Stomach smooth muscle (tissue), 2 donors: ENCODE measurements at regions not wholly inside any gene's neighbourhood (a gene's known extent, or its start where the extent isn't known, plus 50 kb on each side); places are given as distances from the start of the nearest gene placed in this dataset.

Source experiments
- H3K27ac ChIP-seq: one replicate; pipeline ENCODE4 v1.7.0; 2013; ENCODE audit warnings: mild to moderate bottlenecking, low read length, inconsistent platforms
- H3K27me3 ChIP-seq, 2 donors: one replicate each; pipeline ENCODE4 v1.7.0; 2013; ENCODE audit warnings: low read length in 2 of 2; ENCODE audit not compliant: insufficient read depth in 2 of 2, control insufficient read depth in 1 of 2
- H3K36me3 ChIP-seq, 2 donors: one replicate each; pipeline ENCODE4 v1.7.0; 2013; ENCODE audit warnings: low read length in 2 of 2; ENCODE audit not compliant: control insufficient read depth in 2 of 2, insufficient read depth in 2 of 2
- H3K4me1 ChIP-seq: one replicate; pipeline ENCODE4 v1.7.0; 2013; ENCODE audit warnings: low read length; ENCODE audit not compliant: control insufficient read depth, insufficient read depth
- H3K4me3 ChIP-seq, 2 donors: one replicate each; pipeline ENCODE4 v1.7.0; 2013; ENCODE audit warnings: low read length in 2 of 2
- H3K9ac ChIP-seq, 2 donors: one replicate each; pipeline ENCODE4 v1.7.0; 2013; ENCODE audit warnings: low read length in 2 of 2, mild to moderate bottlenecking in 1 of 2
- H3K9me3 ChIP-seq, 2 donors: one replicate each; pipeline ENCODE4 v1.7.0; 2013; ENCODE audit warnings: low read length in 2 of 2; ENCODE audit not compliant: control insufficient read depth in 2 of 2
- donor health status: healthy.
- donor health status: Pancreatic carcinoma.

GRCh38 chr1:238153253-238153652 is 262.5 kb upstream of the ZP4 start:
- Histone ChIP-seq H3K36me3 (no peaks in the 10 kb centered on the region), H3K4me3 (no peak overlapping the region), H3K27me3 (no peaks in the 10 kb centered on the region), H3K9ac (no peak overlapping the region), H3K4me1 (no peaks in the 10 kb centered on the region), H3K9me3 (no peaks in the 10 kb centered on the region), H3K27ac (no peak overlapping the region)

- Histone ChIP-seq H3K36me3 (no peaks in the 10 kb centered on the region), H3K27me3 (no peaks in the 10 kb centered on the region), H3K9me3 (no peaks in the 10 kb centered on the region), H3K4me1 (no peaks in the 10 kb centered on the region), H3K4me3 (no peak overlapping the region), H3K9ac (no peak overlapping the region), H3K27ac (no peak overlapping the region)
Observed at GRCh38 chr1:238152119-238152518, 261.4 kb upstream of the ZP4 start.

- H3K27ac ChIP-seq: no peak overlapping the region
- no peaks in the 10 kb centered on the region for H3K9me3 ChIP-seq
- H3K4me3 ChIP-seq: no peak overlapping the region
- no peaks in the 10 kb centered on the region for H3K27me3 ChIP-seq
- H3K36me3 ChIP-seq: no peaks in the 10 kb centered on the region
- no peaks in the 10 kb centered on the region for H3K4me1 ChIP-seq
- no peak overlapping the region for H3K9ac ChIP-seq
Observed at GRCh38 chr1:238143038-238143437, 252.3 kb upstream of the ZP4 start.

- no peak overlapping the region for H3K27ac ChIP-seq
- no peaks in the 10 kb centered on the region for H3K9me3 ChIP-seq
- no peak overlapping the region for H3K4me3 ChIP-seq
- no peaks in the 10 kb centered on the region for H3K36me3 ChIP-seq
- no peaks in the 10 kb centered on the region for H3K27me3 ChIP-seq
- H3K9ac ChIP-seq: no peak overlapping the region
- no peaks in the 10 kb centered on the region for H3K4me1 ChIP-seq
Observed at GRCh38 chr1:238141353-238141752, 250.6 kb upstream of the ZP4 start.

- H3K4me1 ChIP-seq: no peaks in the 10 kb centered on the region
- no peaks in the 10 kb centered on the region for H3K9me3 ChIP-seq
- H3K4me3 ChIP-seq: no peak overlapping the region
- no peaks in the 10 kb centered on the region for H3K27me3 ChIP-seq
- no peaks in the 10 kb centered on the region for H3K36me3 ChIP-seq
- no peak overlapping the region for H3K27ac ChIP-seq
- no peak overlapping the region for H3K9ac ChIP-seq
Observed at GRCh38 chr1:238139713-238140112, 249.0 kb upstream of the ZP4 start.

GRCh38 chr1:238138059-238138626 is 247.4 kb upstream of the ZP4 start:
- H3K9me3 ChIP-seq: no peaks in the 10 kb centered on the region
- no peak overlapping the region for H3K4me3 ChIP-seq
- H3K27me3 ChIP-seq: no peaks in the 10 kb centered on the region
- H3K9ac ChIP-seq: no peak overlapping the region
- H3K4me1 ChIP-seq: no peaks in the 10 kb centered on the region
- no peak overlapping the region for H3K27ac ChIP-seq
- H3K36me3 ChIP-seq: no peaks in the 10 kb centered on the region

GRCh38 chr1:238135708-238136664 is 245.3 kb upstream of the ZP4 start:
- Histone ChIP-seq H3K9me3 (no peaks in the 10 kb centered on the region), H3K9ac (no peak overlapping the region)

GRCh38 chr1:238129677-238130076 is 239.0 kb upstream of the ZP4 start:
- H3K4me3 ChIP-seq: no peak overlapping the region

More at GRCh38 chr1:238135708-238136664, 245.3 kb upstream of the ZP4 start:
- no peaks in the 10 kb centered on the region for H3K36me3 ChIP-seq
- no peaks in the 10 kb centered on the region for H3K27me3 ChIP-seq
- no peaks in the 10 kb centered on the region for H3K4me1 ChIP-seq
- H3K4me3 ChIP-seq: no peak overlapping the region
- H3K27ac ChIP-seq: no peak overlapping the region

GRCh38 chr1:238123201-238123600 is 232.5 kb upstream of the ZP4 start:
- Histone ChIP-seq H3K9me3 (no peaks in the 10 kb centered on the region), H3K27ac (no peak overlapping the region), H3K36me3 (no peaks in the 10 kb centered on the region), H3K4me3 (no peak overlapping the region), H3K4me1 (no peaks in the 10 kb centered on the region), H3K27me3 (no peaks in the 10 kb centered on the region), H3K9ac (no peak overlapping the region)

More at GRCh38 chr1:238129677-238130076, 239.0 kb upstream of the ZP4 start:
- no peak overlapping the region for H3K27ac ChIP-seq
- H3K27me3 ChIP-seq: no peaks in the 10 kb centered on the region
- H3K9me3 ChIP-seq: no peaks in the 10 kb centered on the region
- no peaks in the 10 kb centered on the region for H3K36me3 ChIP-seq
- no peak overlapping the region for H3K9ac ChIP-seq
- H3K4me1 ChIP-seq: no peaks in the 10 kb centered on the region

GRCh38 chr1:238119861-238120260 is 229.1 kb upstream of the ZP4 start:
- Histone ChIP-seq H3K9me3 (no peaks in the 10 kb centered on the region), H3K4me3 (no peak overlapping the region), H3K27me3 (no peaks in the 10 kb centered on the region), H3K9ac (no peak overlapping the region), H3K4me1 (no peaks in the 10 kb centered on the region), H3K27ac (no peak overlapping the region), H3K36me3 (no peaks in the 10 kb centered on the region)

- Histone ChIP-seq H3K27me3 (no peaks in the 10 kb centered on the region), H3K9me3 (no peaks in the 10 kb centered on the region), H3K36me3 (no peaks in the 10 kb centered on the region), H3K27ac (no peak overlapping the region), H3K4me3 (no peak overlapping the region), H3K4me1 (no peaks in the 10 kb centered on the region), H3K9ac (no peak overlapping the region)
Observed at GRCh38 chr1:238119060-238119459, 228.3 kb upstream of the ZP4 start.
